Islet of Langerhans (tissue), 1 donor: ENCODE measurements at regions not wholly inside any gene's neighbourhood (a gene's known extent, or its start where the extent isn't known, plus 50 kb on each side); places are given as distances from the start of the nearest gene placed in this dataset.
A peak's percentile ranks its signal among the peaks of the same experiment; 100 is the strongest.
"Not testable (repeated sequence)": the region's sequence is repeated elsewhere in the genome, so short reads cannot be mapped to it uniquely, and the experiment has no call there.

Source experiments
- FAIRE-seq: peaks from one replicate; lab custom pipeline; 2011; peaks lifted over from hg19 to GRCh38; lab: Jason Lieb, UNC

- FAIRE-seq: no peak
These were observed 215.4 kb upstream of the CTNND2 start for GRCh38 chr5:12119657-12120056.

- FAIRE-seq: no peak
These were observed 209.8 kb upstream of the CTNND2 start for GRCh38 chr5:12114075-12114474.

GRCh38 chr5:12113062-12113461, 208.8 kb upstream of the CTNND2 start:
- FAIRE-seq: no peak

DNA sequence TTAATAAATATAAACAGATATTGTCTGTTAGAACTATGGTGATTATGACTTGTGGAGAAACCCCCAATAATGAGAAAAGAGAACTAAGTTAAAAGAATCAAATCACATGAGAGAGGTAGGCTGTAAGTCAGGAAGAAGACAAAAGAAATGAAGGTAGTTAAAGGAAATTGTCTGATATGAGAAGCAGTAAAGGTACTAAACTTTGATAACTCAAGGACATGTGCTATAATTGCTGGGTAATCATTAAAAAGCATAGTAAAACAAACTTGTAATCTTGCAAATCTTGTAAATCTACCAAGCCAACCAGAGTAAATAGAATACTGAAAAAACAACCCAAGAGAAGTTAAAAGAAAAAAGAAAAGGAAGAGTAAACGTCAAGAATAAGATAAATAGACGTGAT, 207.0 kb upstream of the CTNND2 start:
- FAIRE-seq: peak; percentile 36

- FAIRE-seq: peak; percentile 62
These were observed 206.4 kb upstream of the CTNND2 start for GRCh38 chr5:12110629-12111028.

- FAIRE-seq: no peak
These were observed 204.9 kb upstream of the CTNND2 start for GRCh38 chr5:12109075-12109688.

GRCh38 chr5:12102151-12102550, 197.9 kb upstream of the CTNND2 start:
- FAIRE-seq: no peak

- no peak for FAIRE-seq
These were observed 196.3 kb upstream of the CTNND2 start for GRCh38 chr5:12100542-12100941.

GRCh38 chr5:12099296-12099695, 195.1 kb upstream of the CTNND2 start:
- FAIRE-seq: no peak

GRCh38 chr5:12095808-12096281, 191.6 kb upstream of the CTNND2 start:
- no peak for FAIRE-seq

DNA sequence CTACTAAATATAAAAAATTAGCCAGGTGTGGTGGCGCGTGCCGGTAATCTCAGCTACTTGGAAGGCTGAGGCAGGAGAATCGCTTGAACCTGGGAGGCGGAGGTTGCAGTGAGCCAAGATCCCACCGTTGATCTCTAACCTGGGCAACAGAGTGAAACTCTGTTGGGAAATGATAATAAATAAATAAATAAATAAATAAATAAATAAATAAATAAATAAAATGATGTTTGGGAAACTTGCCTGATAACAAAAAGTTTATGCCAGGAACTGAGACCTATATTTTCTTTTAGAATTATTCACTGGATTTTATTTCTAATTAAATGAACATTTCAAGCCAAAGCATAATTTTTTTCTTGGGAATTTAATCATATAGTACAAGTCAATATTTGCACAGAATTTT, 189.3 kb upstream of the CTNND2 start:
- no peak for FAIRE-seq

DNA sequence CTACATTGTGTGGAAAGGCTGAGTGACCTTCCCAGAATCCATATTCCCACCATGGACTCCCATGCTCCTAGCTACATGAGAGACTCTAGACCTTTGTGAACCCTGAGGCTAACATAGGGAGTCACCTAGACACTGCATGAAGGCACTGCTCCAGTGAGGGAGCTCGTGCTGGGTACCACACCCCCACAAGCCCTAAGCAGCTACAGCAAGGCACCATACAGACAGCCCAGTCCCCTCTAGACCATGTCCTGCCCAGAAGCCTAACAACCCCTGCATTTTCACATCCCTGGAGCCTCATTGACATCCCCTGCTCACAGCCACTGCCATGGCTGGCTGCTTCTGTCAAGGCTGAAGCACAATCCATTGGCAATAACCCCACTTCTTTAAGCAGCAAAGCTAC, 176.5 kb upstream of the CTNND2 start:
- FAIRE-seq: no peak

- not testable (repeated sequence) for FAIRE-seq
These were observed 174.0 kb upstream of the CTNND2 start for GRCh38 chr5:12078286-12078685.

- FAIRE-seq: no peak
These were observed 169.2 kb upstream of the CTNND2 start for GRCh38 chr5:12073426-12073825.

GRCh38 chr5:12072441-12072840, 168.2 kb upstream of the CTNND2 start:
- no peak for FAIRE-seq

DNA sequence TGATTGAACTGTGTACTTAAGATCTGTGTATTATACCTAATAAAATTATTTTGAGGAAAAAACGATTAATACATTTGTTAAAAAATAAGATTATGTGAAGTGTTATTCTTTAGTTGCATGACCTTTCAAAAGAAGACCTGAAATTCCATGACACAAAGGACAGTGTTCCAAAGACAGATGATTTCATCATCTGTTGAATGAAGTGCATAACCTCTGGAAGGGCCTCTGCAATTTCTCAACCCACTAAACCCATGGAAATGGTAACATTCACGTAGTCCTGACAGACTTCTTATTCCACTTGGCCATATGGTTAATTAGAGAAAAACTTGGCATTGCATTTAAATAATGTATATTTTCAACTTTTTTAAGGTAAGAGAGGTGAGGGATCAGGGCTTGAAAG, 167.2 kb upstream of the CTNND2 start:
- FAIRE-seq: no peak

DNA sequence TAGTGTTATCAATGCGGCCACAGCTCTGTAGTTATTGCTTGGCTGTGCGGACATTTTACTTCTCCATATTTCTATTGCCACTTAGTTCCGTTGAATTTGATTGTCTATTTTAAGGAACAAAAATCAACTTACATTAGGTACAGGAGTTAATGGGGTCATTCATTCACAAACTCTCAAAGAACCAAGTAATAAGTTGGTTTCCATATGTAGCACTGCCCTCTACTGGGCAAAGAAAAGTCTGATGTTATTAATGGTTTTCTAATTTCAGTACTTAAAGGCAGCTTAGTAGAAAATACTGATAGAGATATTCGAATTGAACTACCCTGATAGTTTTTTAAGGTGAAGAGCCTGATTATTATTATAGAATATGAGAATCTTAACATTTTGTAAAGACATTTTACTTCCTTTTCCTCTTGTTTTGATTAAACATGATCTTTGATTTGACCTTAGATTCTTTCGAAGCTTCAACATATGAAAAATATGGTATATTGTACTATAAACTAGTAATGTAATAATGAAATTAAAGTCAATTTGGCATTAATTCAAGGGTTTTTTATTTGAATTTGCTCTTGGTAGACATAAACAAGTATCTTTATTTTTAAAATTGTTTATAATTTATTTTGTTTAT, 119.5 kb upstream of the CTNND2 start:
- FAIRE-seq: peak; percentile 97

GRCh38 chr5:12022444-12022843, 118.2 kb upstream of the CTNND2 start:
- no peak for FAIRE-seq

GRCh38 chr5:12019306-12019705, 115.1 kb upstream of the CTNND2 start:
- FAIRE-seq: no peak

DNA sequence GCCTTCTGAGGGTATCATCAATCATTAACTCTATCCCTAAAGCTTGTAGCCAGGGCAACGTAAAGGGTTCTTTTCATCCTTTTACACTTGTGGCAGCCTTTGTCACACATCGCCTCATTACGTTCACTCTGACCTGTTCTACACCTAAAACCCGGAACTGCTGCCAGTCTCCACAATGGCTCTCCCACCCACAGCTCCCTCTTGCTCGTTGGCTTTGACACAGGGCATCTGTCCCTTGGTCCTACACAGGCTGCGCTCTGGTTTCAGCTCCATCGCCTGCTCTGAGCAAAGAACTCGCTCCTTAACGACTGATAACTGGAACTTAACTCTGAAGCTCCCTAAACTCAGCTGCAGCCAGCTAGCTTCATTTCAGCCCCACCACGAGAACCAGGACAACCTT, 112.8 kb upstream of the CTNND2 start:
- no peak for FAIRE-seq

GRCh38 chr5:12016159-12016746, 112.0 kb upstream of the CTNND2 start:
- FAIRE-seq: no peak

DNA sequence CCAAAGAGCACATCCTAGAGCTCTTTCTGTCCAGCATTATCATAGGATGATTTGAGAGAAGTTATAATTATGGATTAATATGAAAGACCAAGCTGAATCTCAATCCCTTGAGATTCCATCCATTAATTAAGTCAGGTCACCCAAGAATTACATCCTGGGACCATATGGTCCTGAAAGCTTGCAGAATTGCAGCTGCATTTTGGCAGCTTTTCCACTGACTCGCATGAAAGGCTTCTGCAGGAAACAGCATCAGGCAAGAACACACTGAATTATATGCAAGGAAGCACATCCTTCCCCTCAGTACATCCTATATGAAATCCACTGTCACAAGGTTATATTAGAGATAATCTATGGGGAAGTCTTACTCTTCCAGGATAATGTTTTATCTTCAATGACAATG, 109.1 kb upstream of the CTNND2 start:
- no peak for FAIRE-seq

GRCh38 chr5:12003680-12004079, 99.4 kb upstream of the CTNND2 start:
- no peak for FAIRE-seq

DNA sequence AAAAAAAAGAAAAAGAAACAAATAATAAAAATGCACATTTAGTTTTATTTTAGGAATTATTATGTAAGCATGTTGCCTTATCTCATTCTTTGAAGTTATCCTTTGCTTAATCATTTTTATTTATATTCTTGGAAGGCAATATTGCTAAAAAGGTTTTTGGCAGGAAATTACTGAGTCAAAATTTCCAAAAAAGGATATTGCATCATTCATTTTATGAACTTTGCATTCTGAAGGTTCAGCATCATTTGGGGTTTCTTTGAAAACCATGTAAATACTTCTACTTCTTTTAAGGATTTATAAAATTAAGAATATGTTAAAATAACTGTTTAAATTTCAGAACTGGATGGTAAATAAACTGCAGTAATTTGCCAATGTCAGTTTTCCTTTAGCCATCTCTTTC, 94.2 kb upstream of the CTNND2 start:
- no peak for FAIRE-seq
